Epithelial cell of prostate (primary cell): ENCODE measurements at regions not wholly inside any gene's neighbourhood (a gene's known extent, or its start where the extent isn't known, plus 50 kb on each side); places are given as distances from the start of the nearest gene placed in this dataset.

ENCODE experiments used
- DNase-seq: peaks from one replicate; pipeline ENCODE4 v3.0.0-alpha.2; 2011; ENCODE audit warnings: low read depth, low spot score
- H3K27ac ChIP-seq: fragments of 450-650 bp; 2 replicates; pipeline ENCODE4 v1.5.1; 2017; ENCODE audit warnings: mild to moderate bottlenecking

DNA sequence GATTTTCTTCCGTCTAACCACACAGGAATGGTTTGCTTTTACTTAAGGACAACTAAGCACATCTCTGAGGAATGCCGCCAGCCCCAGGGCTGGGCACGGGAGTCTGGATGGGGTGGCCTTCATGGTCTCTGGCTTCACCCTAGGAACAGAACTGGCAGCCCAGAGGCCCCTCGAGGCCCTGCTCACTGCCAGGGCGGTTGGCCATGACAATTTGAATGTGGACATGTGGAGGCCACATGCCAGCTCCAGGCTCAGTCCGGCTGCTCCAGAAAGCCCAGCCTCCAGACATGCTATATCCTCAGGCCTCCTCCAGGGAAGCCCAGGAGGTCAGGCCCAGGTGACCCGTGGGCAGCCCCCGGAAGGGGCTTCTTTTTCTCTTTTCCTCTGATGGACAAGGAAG, 84.0 kb upstream of the FGF3 start:
- DNase-seq: no peak
- H3K27ac ChIP-seq: no peak overlapping the region

DNA sequence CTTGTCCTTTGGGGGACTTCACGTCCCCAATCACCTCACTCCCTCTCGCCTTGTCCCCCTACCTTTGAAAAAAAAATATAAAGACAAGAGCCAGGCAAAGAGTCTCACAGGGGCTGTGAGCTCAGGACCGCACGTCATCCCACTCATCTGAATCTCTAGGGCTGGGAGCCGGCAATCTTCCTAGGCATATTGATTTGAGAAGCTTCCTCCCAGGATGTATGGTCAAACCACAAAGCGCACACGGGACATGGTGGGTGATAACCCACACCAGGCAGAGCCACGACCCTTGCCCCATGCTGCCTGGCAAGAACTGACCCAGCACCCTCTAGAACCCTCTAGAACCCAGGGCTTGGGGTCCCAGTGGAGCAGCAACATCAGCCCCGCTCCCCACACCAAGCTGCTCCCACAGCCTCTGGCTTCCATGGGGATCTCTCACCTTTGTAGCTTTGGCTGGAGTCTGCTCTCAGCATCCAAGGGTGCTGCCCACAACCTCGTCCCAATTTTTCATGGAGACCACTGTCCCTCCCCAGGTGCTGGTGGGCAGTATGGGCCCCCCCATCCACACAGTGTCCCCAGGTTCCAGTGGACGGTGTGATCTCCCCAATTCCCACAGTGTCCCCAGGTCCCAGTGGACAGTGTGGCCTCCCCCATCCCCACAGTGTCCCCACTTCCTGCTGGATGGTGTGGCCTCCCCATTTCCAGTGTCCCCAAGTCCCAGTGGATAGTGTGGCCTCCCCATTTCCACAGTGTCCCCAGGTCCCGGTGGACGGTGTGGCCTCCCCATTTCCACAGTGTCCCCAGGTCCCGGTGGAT, 85.2 kb upstream of the FGF3 start:
- DNase-seq: no peak

DNA sequence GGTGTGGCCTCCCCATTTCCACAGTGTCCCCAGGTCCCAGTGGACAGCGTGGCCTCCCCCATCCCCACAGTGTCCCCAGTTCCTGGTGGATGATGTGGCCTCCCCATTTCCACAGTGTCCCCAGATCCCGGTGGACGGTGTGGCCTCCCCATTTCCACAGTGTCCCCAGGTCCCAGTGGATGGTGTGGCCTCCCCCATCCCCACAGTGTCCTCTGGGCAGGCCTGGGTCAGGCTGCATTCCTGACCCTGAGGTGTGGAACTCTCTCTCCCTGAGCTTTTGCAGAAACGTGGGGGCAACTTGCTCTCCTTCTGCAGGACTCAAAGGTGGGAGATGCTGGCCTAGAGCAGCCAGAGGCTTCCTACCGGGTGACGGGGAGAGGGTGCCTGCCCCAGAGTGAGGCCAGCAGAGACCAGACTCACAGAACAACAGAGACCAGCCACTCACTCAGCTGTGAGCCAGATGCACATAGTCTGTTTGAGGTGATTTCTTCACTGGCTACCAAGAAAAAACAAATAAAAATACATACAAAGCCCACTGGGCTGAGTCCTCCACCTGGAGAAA, 85.8 kb upstream of the FGF3 start:
- H3K27ac ChIP-seq: no peak overlapping the region
- no peak for DNase-seq

More for the DNA sequence above, 85.2 kb upstream of the FGF3 start:
- H3K27ac ChIP-seq: no peak overlapping the region

DNA sequence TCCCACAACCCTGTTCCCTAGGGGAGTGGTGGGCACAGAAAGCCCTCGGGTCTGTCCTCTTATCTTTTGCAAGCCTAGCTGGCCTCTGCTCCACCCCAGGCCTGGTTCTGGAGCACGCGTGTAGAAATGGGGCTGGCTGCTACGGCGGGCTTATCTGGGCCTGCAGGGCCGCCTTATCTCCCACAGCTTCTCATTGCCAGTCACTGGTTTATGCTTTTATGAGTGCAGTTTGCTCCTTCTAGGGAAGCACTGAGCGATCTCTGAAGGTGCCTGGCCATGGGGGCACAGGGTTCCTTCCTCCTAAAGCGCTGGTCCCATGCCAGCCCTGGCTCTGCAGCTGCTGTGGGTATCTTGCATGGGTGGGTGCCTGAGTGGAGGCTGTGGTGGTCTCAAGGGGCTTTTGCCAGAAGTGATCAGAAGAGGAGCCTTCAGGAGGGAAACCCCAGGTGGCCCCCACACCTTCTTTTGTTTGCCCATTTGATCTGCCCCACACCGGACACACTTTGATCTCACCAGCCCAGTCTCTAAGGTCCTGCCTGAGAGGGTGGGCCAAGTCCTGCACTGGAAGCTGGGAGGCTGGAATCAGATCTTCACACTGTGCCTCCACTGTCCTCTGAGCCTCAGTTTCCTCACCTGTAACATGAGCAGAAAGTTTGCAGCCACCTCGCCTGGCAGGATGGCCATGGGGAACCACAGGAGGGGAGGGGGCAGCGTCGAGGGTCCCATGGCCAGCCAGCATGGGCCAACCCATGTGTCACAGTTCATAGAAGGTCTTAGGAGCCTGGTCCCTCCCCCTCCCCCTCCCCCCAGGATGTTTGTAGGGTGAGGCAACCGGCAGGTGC, 86.6 kb upstream of the FGF3 start:
- no peak for DNase-seq

DNA sequence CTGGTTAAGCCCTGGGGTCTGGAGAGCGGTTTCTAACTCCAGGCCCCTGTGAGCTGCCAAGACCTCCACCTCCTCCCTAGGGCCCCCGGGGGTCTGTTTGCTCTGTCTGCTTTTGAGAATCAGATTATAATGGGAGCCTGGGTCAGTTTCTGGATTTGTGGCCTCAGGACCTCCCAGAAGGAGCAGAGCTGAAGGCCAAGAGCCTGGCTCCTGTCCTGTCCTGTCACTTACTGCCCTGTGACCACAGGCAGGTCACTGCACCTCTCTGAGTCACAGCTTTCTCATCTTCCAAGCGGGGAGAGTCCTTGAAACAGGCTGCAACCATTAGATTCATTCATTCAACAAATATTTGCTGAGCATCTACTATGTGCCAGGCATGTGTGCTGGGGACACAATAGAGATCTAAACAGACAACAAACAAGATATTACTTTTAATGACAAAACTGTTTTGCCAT, 87.3 kb upstream of the FGF3 start:
- DNase-seq: no peak

More for the DNA sequence above, 86.6 kb upstream of the FGF3 start:
- no peak overlapping the region for H3K27ac ChIP-seq

DNA sequence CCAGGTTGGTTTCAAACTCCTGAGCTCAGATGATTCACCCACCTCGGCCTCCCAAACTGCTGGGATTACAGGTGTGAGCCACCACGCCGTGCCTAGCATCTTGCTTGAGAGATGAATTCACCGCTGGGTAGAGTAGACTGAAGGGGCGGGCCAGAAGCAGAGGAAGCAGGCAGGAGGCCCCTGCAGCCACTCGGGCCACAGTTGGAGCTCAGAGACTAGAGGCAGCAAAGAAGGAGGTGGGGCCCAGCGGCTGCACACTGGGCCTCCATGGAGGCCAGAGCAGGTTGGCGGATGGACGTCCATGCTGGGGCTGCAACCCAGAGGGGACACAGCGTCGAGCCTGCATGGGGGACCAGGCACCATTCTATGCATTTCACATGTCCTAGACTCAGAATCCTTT, 88.4 kb upstream of the FGF3 start:
- no peak for DNase-seq
- H3K27ac ChIP-seq: no peak overlapping the region

More for the DNA sequence above, 87.3 kb upstream of the FGF3 start:
- H3K27ac ChIP-seq: no peak overlapping the region

DNA sequence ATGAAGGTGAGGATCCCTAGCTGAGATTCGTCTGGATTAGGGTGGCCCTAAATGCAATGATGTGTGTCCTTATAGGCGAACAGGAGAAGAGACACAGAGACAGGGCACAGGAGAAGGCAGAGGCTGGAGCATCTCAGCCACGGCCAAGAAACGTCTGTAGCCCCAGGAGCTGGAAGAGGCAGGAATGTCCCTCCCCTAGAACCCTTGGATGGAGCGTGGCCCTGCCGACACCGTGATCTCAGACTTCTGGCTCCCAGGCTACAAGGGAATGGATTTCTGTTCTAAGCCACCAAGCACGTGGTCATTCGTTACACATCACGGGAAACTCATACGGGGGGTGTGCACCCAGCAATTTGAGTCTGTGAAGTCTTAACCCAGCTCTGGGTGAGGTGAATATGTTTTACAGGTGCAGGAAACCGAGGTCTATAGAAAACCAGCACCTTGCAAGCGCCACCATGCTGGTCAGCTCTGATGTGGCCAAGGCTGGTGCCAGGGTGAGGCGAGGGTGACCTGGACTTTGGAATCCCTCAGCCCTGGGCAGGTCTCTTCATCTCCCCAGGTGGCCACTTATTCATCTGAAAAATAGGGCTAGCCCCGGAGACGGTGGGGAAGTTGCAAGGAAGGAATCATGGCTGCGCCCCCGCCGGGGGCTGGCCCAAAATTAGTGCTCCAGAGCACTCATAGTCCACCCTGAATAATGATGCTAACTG, 89.5 kb upstream of the FGF3 start:
- no peak for DNase-seq
- H3K27ac ChIP-seq: no peak overlapping the region

DNA sequence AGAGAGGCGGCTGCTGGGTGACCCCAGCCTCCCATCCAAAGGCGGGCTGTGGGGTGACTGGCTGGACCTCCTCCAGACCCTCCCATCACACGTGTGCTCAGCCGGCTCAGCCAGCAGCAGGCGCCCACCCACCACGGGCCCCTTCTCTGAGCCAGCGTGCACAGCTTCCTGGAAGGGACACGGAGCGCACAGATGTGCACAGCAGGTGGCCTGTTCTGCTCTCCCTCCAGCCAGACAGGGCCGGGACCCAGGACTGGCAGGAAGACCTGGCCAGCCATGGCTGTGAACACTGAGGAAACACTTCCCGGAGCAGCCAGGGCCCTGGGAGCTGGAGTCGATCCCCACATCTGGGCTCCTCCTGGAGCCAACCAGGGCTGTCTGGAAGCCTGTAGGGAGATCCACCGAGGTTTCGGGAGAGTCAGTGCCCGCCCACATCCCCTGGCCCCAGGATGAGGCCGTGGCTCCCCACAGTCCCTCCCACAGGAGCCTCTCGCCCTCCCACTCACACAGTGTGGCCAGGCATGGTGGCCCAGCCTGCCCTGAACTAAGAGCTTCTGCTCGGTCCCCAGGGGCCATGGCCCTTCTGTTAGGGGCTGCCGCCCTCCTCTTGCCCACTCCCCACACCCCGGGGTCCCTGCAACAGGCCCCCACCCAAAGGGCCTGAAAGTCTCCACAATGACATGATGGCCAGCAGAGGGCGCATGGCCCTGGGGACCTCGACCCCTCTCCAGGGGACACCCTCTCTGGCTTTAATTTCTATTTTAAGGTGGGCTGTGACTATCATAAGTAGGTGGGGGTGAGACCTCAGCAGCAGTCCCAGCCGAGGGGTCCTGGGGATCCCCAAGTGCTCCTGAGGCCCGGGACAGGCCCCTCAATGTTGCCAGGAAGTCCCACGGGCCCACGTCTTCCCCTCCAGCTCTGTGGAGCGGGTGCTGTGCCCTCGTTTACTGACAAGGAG, 90.6 kb upstream of the FGF3 start:
- no peak for DNase-seq

DNA sequence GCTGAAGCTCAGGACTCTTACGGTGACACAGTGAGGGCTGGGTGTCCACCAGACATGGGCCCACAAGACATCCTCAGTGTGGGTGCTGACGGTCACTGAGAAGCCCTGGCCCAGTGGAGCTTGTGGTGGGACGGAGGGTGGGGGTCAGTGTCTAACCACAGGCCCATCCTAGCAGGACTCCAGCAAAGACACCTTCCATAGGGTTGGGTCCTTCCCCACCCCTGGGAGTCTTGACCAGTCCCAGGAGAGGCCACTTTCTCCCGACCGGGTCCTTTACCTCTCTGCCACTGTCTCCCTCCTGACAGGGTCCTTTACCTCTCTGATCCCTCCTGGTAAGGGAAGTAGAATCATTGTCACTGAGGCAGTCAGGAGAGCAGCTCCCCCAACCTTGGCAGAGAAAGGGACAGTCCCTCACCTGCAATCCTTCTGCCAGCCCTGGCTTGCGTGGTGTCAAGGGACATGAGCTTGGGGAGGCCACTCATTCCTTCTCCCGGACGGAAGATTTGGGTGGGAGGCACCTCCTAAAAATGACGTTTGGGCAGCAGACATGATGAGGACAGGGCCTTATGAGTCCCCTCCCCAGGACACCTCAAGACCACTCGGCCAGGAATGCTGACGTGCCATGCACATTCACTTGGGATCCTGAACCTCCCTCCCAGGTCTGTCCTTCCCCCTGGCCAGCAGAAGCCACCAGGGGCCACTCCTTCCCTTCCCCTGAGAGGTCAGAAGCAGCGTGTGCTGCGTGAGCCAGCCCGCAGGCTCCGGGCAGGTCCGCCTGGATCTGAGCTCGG, 91.5 kb upstream of the FGF3 start:
- H3K27ac ChIP-seq: no peak overlapping the region
- no peak for DNase-seq

More for the DNA sequence above, 90.6 kb upstream of the FGF3 start:
- no peak overlapping the region for H3K27ac ChIP-seq

DNA sequence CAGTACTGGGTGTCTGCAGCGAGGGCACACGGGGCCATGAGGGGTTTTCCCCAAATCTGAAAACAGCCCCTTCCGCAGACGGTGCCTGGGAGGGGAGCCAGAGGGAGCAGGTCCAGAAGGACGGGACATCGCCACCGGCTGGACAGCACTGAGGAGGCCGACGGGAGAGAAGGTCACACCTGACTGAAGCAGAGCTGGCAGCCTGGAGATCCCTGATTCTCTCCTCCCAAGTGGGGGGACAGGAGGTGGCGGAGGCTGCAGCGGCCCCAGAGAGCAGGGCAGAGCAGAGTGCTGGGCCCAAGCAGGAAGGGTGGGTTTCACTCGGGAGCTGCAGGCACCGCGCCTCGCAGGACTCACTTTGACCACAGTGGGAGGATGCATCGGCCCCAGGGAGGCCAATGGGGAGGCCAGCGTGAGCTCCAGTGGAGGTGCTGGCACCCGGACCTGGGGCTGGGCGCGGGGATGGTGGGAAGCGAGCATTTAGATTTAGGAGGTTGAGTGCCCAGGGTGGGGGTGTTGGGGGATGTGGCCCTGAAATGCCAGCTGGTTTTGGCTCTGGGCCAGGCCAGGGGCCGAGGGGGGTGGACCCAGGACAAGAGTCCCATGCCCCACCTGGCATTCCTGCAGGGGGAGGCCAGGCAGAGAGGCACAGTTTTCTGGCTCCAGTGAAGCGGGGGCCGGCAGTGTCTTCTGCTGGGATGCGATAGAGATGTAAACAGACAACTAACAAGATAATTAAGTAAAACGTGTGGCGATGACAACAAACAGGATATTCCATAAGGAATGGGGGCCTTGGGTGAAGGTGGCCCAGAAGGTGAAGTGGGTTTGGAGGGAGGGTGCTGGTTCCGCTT, 92.3 kb upstream of the FGF3 start:
- no peak for DNase-seq
- no peak overlapping the region for H3K27ac ChIP-seq

DNA sequence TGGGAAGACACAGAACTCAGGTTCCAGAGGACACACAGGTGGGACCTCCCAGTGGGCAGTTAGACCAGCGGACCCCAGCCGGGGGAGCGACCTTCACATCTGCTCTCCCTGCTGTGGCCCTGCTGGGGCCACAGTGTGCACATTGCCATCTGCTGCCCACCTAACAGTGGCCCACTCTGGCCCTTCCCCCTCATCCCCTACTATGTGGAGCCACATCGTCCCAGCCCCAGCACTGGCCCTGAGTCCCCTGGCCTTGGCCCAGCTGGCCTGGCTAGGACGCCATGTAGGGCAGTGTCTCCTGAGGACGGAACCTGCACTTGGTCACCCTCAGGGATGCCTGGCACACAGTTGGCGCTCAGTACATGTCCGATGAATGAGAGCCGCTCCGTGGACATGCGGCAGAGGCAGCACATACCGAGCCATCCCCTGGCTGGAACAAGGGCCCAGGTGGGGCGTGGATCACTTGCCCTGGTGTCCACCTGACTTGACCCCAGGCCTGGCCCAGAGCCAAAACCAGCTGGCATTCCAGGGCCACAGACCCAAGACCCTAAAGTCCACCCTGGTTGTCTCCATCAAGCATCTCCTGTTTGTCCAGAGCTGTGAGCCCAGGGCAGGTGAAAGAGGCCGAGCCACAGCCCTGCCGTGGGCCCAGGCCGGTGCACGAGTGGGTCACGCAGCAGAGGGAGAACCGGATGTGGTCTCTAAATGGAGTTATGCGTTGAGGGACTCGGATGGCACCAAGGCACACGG, 93.1 kb upstream of the FGF3 start:
- no peak overlapping the region for H3K27ac ChIP-seq
- DNase-seq: no peak

DNA sequence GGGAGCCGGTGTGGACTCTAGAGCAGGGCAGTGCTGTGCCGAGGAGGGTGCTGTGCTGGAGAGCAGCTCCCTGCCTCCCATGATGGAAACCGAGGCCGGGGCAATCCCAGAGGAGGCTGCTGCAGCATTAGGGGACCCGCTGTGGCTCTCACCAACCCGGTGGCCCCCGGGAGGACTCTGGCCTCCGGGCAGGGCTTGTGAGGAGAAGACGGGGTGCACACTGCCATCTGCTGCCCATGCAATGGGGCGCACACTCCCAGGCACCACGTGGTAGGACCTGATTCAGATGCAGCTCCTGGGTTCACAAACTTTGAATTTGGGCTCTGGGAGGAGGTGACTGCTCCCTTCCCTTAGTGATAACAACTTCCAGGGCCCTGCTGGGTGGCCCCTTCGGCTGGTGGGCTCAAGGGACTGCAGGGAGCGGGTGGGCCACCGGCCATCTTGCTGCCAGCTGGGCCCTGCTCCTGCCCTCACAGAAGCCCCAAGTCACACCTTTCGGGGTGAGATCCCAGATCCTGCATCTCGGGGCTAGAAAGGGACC, 93.8 kb upstream of the FGF3 start:
- no peak for DNase-seq

DNA sequence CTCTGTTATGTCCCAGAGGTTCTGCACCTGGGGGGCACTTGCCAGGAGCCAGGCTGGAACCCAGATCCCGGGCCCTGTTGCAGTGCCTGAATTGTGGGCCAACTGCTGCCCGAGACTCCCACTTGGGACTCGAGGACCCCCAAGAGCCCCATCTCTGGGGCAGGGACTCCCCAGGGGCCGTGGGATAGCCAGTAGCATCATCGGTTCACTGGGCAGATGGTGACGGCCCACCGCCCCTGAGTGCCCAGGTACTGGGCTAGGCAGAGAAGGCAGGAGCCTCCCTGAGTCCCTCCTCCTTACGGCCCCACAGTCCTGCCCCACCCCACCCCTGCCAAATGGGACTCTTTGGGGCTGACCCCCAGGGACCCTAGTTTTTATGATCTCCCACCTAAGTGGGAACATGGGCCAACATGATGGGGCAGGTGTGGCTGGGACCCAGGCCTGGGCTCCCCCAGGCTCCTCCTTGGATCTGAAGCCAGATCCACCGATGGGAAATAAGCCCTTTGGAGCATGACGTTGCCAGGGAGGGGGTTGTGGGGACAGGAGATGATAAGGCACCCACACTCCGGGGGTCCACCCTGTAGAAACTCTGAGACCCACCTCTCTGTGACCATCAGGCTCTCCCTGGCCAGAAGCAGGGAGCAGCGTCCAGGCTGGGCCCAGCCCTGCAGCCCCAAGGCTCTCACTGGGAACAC, 94.5 kb upstream of the FGF3 start:
- no peak for DNase-seq
- H3K27ac ChIP-seq: peak overlapping the region; percentile 91

More for the DNA sequence above, 93.8 kb upstream of the FGF3 start:
- H3K27ac ChIP-seq: no peak overlapping the region

DNA sequence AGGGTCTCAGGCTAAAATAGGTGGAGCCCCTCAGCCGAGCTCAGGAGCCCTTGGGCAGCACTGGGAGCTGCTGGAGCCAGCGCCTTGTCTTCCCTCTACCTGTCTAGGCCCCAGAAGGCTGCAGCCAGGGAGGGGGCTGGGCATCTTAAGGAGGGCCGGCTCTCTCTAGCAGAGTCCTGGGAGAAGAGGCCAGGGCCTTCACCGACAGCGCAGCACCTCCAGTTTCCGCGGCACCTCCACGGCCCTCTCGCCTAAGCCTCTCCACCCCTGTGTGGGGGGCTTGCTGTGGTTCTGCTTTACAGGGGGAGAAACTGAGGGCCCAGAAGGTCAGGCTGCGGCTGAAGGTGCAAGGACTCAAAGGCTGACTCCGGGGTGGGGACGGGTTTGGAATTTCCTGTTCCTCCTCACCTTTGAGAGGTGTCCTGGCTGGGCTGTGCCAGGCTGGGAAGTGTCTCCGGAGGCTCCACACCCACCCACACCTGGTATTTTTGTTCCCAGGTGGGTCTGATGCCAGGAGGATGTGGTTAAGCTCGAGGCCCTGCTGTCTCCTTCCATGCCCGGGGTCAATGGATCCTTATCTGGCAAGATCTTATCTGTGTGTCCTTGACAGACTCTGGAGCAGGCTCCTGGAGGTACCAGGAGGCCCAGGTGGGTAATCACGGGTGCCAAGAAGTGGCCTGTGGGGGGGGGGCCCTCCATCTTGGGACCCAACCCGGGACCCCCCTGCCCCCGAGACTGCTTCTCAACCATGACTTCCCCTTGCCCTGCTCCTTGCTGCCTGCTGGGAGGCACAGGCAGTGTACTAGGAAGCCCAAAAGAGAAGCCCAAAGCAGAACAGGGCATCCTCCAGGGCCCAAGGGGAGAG, 95.3 kb upstream of the FGF3 start:
- no peak for DNase-seq
- H3K27ac ChIP-seq: peak overlapping the region; percentile 91

DNA sequence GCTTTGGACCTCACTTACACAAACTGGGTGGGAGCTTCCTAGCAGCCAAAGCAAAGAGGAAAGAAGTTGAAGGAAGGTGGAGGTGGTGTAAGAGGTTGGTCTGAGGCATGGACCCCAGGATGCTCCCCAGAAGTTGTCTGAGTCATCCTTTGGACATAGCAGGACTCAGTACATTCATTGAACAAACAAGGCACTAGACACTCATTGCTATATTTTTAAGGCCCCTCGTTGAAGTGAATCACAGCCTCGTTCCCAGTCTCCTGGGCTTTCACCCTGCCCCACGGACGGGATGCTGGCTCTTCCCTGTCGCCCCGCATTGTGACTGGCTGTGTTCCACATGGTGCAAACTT, 95.9 kb upstream of the FGF3 start:
- peak; percentile 34 for DNase-seq
- H3K27ac ChIP-seq: peak overlapping the region; percentile 91
